ENCODE measurements at regions not wholly inside any gene's neighbourhood (a gene's known extent, or its start where the extent isn't known, plus 50 kb on each side); places are given as distances from the start of the nearest gene placed in this dataset.

- TF ChIP-seq CTCF (conservative IDR thresholded peaks at IDR 0.05; ENCODE audit: low read depth, low read length) (no peak), POLR2A (IDR thresholded peaks at IDR 0.05; ENCODE audit: low read depth, low read length) (no peak), SMC3 (IDR thresholded peaks at IDR 0.05; ENCODE audit: low read depth, low read length) (no peak), ELK1 (IDR thresholded peaks at IDR 0.05; ENCODE audit: borderline replicate concordance, low read depth, low read length) (no peak), USF2 (IDR thresholded peaks at IDR 0.05; ENCODE audit: low read depth, low read length) (no peak), MAZ (IDR thresholded peaks at IDR 0.05; ENCODE audit: borderline replicate concordance, low read depth, low read length) (no peak), CEBPB (IDR thresholded peaks at IDR 0.05; ENCODE audit: low read depth, low read length) (no peak)
Observed at GRCh38 chr5:18455521-18455920, 821.3 kb downstream of the TAF11L14 start.

Data from IMR-90 (cell line).